IPS DF 6.9 (cell line): ENCODE measurements at regions not wholly inside any gene's neighbourhood (a gene's known extent, or its start where the extent isn't known, plus 50 kb on each side); places are given as distances from the start of the nearest gene placed in this dataset.

Experiments used
- DNase-seq: peaks from one replicate; pipeline ENCODE4 v3.0.0-alpha.2; 2013; ENCODE audit warnings: low read depth, low spot score
- H3K27ac ChIP-seq: one replicate; pipeline ENCODE4 v1.5.1; 2013; ENCODE audit warnings: low read length, control low read depth
- H3K27me3 ChIP-seq: 2 replicates; pipeline ENCODE4 v1.6.1; 2013; ENCODE audit warnings: mild to moderate bottlenecking, low read length; ENCODE audit not compliant: control insufficient read depth, insufficient read depth
- H3K36me3 ChIP-seq: 2 replicates; pipeline ENCODE4 v1.6.1; 2013; ENCODE audit warnings: low read length; ENCODE audit not compliant: control insufficient read depth, insufficient read depth
- H3K4me1 ChIP-seq: 2 replicates; pipeline ENCODE4 v1.6.1; 2013; ENCODE audit warnings: low read length; ENCODE audit not compliant: control insufficient read depth, insufficient read depth
- H3K4me3 ChIP-seq: 2 replicates; pipeline ENCODE4 v1.5.1; 2013; ENCODE audit warnings: mild to moderate bottlenecking, low read length
- H3K9me3 ChIP-seq: 2 replicates; pipeline ENCODE4 v1.6.1; 2013; ENCODE audit warnings: low read length, inconsistent platforms; ENCODE audit not compliant: control insufficient read depth, insufficient read depth
- WGBS: extraction: QIAGEN DNeasy Blood & Tissue Kit; methylation state at CpG from one replicate; pipeline ENCODE4 v1.1.7; 2013; ENCODE audit warnings: mixed read lengths, missing lambda C conversion rate; ENCODE audit not compliant: insufficient read length, insufficient coverage; 5-methylcytosine and 5-hydroxymethylcytosine counted together

GRCh38 chr1:37325509-37326437 is 148.6 kb upstream of the ZC3H12A start:
- H3K4me1 ChIP-seq: no peaks in the 10 kb centered on the region
- H3K36me3 ChIP-seq: no peaks in the 10 kb centered on the region
- H3K4me3 ChIP-seq: no peak overlapping the region
- DNase-seq: peak; percentile 25
- no peaks in the 10 kb centered on the region for H3K9me3 ChIP-seq
- no peak overlapping the region for H3K27ac ChIP-seq
- whole genome bisulfite sequencing: no CpG with 5 or more reads among the region's 11 CpGs
- no peaks in the 10 kb centered on the region for H3K27me3 ChIP-seq

GRCh38 chr1:37332126-37332525 is 142.3 kb upstream of the ZC3H12A start:
- no peaks in the 10 kb centered on the region for H3K9me3 ChIP-seq
- no CpG with 5 or more reads among the region's 9 CpGs for WGBS
- H3K4me1 ChIP-seq: no peaks in the 10 kb centered on the region
- no peak for DNase-seq
- H3K36me3 ChIP-seq: no peaks in the 10 kb centered on the region
- no peak overlapping the region for H3K27ac ChIP-seq
- no peak overlapping the region for H3K4me3 ChIP-seq
- H3K27me3 ChIP-seq: no peaks in the 10 kb centered on the region

GRCh38 chr1:37338658-37339057 is 135.7 kb upstream of the ZC3H12A start:
- Histone ChIP-seq H3K4me3 (no peak overlapping the region), H3K36me3 (no peaks in the 10 kb centered on the region), H3K9me3 (no peaks in the 10 kb centered on the region), H3K4me1 (no peaks in the 10 kb centered on the region), H3K27ac (no peak overlapping the region), H3K27me3 (no peaks in the 10 kb centered on the region)
- WGBS: no CpG with 5 or more reads among the region's 2 CpGs
- no peak for DNase-seq

GRCh38 chr1:37342736-37343135 is 131.6 kb upstream of the ZC3H12A start:
- whole genome bisulfite sequencing: no CpG with 5 or more reads among the region's 6 CpGs

GRCh38 chr1:37347104-37347649 is 127.2 kb upstream of the ZC3H12A start:
- H3K27me3 ChIP-seq: no peaks in the 10 kb centered on the region
- no peaks in the 10 kb centered on the region for H3K36me3 ChIP-seq
- H3K4me1 ChIP-seq: no peaks in the 10 kb centered on the region
- WGBS: no CpG with 5 or more reads among the region's 8 CpGs
- DNase-seq: no peak
- H3K4me3 ChIP-seq: no peak overlapping the region
- no peaks in the 10 kb centered on the region for H3K9me3 ChIP-seq
- H3K27ac ChIP-seq: no peak overlapping the region

More at GRCh38 chr1:37342736-37343135, 131.6 kb upstream of the ZC3H12A start:
- Histone ChIP-seq H3K4me1 (no peaks in the 10 kb centered on the region), H3K27me3 (no peaks in the 10 kb centered on the region), H3K36me3 (no peaks in the 10 kb centered on the region), H3K9me3 (no peaks in the 10 kb centered on the region), H3K4me3 (no peak overlapping the region), H3K27ac (no peak overlapping the region)
- no peak for DNase-seq

- H3K27ac ChIP-seq: no peak overlapping the region
- no peak for DNase-seq
- H3K4me1 ChIP-seq: no peaks in the 10 kb centered on the region
- H3K27me3 ChIP-seq: no peaks in the 10 kb centered on the region
- WGBS: no CpG with 5 or more reads among the region's 6 CpGs
- H3K36me3 ChIP-seq: no peaks in the 10 kb centered on the region
- no peak overlapping the region for H3K4me3 ChIP-seq
- no peaks in the 10 kb centered on the region for H3K9me3 ChIP-seq
Measured at GRCh38 chr1:37353871-37354270, 120.5 kb upstream of the ZC3H12A start.

GRCh38 chr1:37354876-37355650 is 119.3 kb upstream of the ZC3H12A start:
- Histone ChIP-seq H3K4me1 (0 out of 2 replicates have a peak, but pooled peaks cover 1% of the 10 kb centered on the region), H3K36me3 (no peaks in the 10 kb centered on the region), H3K9me3 (no peaks in the 10 kb centered on the region), H3K27ac (no peak overlapping the region), H3K4me3 (no peak overlapping the region), H3K27me3 (no peaks in the 10 kb centered on the region)
- no peak for DNase-seq
- WGBS: no CpG with 5 or more reads among the region's 7 CpGs

- no peaks in the 10 kb centered on the region for H3K27me3 ChIP-seq
- no peak overlapping the region for H3K4me3 ChIP-seq
- peaks cover 5% of the 10 kb centered on the region; the same call in 1 of the 2 replicates for H3K4me1 ChIP-seq
- H3K9me3 ChIP-seq: no peaks in the 10 kb centered on the region
- DNase-seq: no peak
- WGBS: no CpG with 5 or more reads among the region's 4 CpGs
- no peaks in the 10 kb centered on the region for H3K36me3 ChIP-seq
- H3K27ac ChIP-seq: no peak overlapping the region
Measured at GRCh38 chr1:37358992-37359391, 115.4 kb upstream of the ZC3H12A start.

GRCh38 chr1:37360011-37360410 is 114.4 kb upstream of the ZC3H12A start:
- WGBS: no CpG with 5 or more reads among the region's 6 CpGs
- Histone ChIP-seq H3K27ac (no peak overlapping the region), H3K36me3 (no peaks in the 10 kb centered on the region), H3K27me3 (no peaks in the 10 kb centered on the region), H3K4me3 (no peak overlapping the region), H3K9me3 (no peaks in the 10 kb centered on the region), H3K4me1 (peaks cover 5% of the 10 kb centered on the region; the same call in 1 of the 2 replicates)
- DNase-seq: no peak

GRCh38 chr1:37362594-37363385 is 111.6 kb upstream of the ZC3H12A start:
- Histone ChIP-seq H3K4me3 (no peak overlapping the region), H3K4me1 (peaks cover 5% of the 10 kb centered on the region; the same call in 1 of the 2 replicates), H3K27me3 (no peaks in the 10 kb centered on the region), H3K9me3 (no peaks in the 10 kb centered on the region), H3K27ac (no peak overlapping the region), H3K36me3 (no peaks in the 10 kb centered on the region)
- WGBS: no CpG with 5 or more reads among the region's 11 CpGs
- DNase-seq: no peak
